ENCODE measurements at regions not wholly inside any gene's neighbourhood (a gene's known extent, or its start where the extent isn't known, plus 50 kb on each side); places are given as distances from the start of the nearest gene placed in this dataset.

DNA sequence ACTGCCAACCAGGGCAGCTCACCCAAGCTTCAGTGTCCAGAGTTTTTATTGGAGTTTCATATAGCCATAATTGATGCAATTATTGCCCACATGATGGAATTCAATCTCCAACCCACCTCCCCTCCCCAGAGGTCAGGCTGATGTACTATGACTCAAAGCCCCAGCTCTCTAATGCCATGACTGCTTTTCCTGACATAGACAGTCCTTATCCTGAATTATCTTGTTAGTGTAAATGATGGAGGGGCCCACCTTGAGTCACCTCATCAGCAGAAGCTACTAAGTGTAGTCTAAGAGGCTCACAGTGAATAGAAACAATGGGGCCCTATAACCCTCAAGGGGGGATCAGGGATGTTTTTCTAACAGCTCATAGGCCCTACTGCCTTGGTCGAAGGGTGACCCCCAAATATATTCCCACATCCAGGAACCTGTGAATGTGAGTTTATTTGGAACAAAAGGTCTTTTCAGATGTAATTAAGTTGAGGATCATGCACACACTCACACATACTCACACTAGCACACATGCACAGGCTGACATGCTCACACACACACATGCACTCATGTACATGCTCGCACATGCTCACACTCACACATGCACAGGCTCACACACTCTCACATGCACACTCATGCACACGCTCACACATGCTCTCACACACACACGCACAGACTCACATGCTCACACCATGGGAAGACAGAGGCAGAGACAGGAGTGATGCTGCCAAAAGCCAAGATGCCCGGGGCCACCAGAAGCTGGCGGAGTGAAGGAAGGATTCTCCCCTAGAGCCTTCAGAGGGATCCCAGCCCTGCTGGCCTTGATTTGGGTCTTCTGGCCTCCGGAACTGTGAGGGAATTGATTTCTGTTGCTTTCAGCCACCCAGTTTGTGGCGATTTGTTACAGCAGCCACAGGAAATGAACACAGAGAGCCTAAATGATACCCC, 131.2 kb upstream of the SMAD3 start:
- no peak for DNase-seq

GRCh38 chr15:66934868-66935520, 130.4 kb upstream of the SMAD3 start:
- DNase-seq = no peak

GRCh38 chr15:66935688-66936087, 129.7 kb upstream of the SMAD3 start:
- DNase-seq = no peak

GRCh38 chr15:66936109-66936860, 129.1 kb upstream of the SMAD3 start:
- no peak for DNase-seq

DNA sequence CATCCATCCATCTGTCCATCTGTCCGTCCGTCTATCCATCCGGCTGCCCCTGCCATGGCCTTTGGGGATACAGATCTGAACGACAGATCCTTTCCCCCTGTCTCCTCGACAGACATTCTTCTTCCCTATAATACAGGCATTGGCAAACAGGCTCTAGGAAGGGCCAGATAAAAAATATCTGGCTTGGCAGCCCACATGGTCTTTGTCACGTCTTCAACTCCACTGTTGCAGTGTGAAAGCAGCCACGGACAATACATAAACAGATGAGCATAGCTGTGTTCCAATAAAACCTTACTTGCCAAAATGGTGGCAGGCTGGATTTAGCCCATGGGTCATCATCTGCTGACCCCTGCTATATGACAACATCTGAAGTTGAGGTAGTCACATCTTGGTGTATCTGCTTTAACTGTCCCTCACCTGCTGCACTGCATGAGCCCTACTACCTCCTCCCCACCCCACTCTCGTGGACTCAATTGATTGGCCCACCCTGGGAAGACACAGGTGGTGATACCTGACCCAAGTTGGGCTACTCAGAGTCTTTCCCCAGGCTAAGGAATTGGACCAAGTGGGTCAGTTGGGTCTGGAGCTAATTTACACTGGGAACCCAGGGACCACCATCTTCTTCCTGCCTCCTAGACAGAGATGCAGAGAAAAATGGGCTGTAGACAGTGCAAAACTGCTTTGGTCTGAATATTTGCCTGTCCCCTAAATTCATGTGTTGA, 128.4 kb upstream of the SMAD3 start:
- DNase-seq = no peak

- DNase-seq = no peak
Observed at GRCh38 chr15:66937588-66937987, 127.8 kb upstream of the SMAD3 start.

DNA sequence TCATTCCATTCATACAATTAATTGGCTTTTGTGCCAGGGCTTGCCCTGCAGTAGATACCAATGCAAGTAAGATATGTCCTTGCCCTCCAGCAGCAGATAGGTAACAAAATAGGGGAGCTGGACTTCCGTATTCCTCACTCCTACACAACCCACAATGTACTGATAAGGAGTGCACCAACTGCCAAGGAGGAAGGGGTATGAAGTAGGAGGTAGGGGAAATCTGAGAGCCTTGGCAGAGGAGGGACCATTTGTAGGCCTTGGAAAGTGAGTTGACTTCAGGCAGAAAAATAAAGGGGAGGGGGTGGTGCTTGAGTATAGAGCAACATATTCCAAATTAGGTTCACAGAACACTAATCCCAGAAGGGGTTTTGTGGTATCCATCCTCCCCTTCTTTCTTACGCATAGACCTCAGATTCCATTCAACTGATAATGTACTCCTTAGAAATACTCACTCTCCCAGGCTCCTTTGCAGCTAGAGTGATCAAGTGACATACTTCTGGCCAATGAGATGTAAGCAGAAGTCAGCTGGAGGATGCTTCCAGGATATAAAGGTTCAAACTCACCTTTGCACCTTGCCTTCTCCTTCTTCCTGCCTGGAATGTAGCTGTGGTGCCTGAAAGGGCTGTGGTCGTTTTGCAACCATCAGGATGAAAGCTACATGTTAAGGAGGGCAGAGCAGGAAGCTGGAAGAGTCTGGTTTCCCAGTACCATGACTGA, 127.1 kb upstream of the SMAD3 start:
- no peak for DNase-seq

GRCh38 chr15:66939016-66939415, 126.4 kb upstream of the SMAD3 start:
- DNase-seq = no peak

GRCh38 chr15:66939451-66940023, 125.9 kb upstream of the SMAD3 start:
- DNase-seq = no peak

- no peak for DNase-seq
Observed at GRCh38 chr15:66940368-66940767, 125.0 kb upstream of the SMAD3 start.

DNA sequence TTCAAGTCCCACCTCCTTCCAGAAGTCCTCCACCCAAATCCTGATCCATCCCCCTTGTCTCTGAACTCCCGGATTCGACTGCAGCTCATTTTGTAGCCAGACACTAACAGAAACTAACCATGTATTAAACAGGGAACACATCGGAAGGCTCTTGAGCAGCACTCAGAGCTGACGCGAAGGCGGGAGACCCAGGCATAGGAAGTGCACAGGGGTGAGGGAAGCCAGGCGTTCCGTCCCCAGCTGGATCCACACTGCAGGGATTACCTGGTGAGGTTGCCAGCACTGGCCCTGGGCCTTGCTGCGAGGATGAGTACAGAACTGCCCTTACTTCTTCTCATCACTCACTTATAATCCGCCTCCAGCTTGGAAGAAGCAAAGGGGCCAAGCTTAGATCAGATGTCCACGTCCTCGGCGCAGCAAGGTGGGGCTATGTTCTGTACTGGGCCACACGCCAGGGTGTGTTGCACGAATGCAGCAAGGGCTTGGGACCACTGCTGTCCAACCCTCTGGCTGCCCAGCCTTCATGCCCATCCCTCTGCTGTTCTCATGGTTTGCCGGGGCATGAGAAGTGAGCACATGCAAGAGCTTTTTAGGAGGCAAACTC, 124.2 kb upstream of the SMAD3 start:
- DNase-seq = no peak

- DNase-seq = no peak
Observed at GRCh38 chr15:66941791-66942190, 123.6 kb upstream of the SMAD3 start.

DNA sequence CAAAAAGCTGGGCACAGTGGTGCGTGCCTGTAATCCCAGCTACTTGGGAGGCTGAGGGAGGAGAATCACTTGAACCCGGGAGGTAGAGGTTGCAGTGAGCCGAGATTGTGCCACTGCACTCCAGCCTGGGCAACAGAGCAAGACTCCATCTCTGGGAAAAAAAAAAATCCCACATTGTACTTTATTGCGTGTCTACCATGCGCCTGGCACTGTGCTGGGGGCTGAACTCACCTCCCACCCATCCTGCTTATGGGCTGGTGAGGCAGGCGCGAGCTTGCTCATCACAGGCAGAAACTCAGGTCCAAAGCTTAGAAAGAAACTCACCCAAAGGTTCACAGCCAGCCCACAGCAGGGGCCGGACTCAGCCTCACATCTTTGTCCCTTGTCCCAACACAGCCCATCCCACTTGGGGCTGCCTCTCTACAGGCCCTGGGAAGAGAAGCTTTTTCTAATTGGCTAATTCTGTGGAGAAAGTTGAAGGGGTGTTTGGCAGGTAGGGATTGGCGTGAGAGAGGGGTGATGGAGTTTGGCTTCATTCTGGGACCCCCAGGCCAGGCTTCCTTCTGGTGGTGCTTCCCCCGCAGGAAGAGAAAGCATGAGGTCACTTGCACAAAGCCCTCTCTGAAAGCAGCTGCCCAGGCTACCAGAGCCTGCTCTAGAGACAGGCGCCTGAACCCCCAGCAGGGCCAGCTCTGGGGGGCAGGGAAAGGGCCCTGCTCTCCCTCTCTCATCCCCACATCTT, 122.6 kb upstream of the SMAD3 start:
- no peak for DNase-seq

- DNase-seq = no peak
Observed at GRCh38 chr15:66943456-66944095, 121.8 kb upstream of the SMAD3 start.

DNA sequence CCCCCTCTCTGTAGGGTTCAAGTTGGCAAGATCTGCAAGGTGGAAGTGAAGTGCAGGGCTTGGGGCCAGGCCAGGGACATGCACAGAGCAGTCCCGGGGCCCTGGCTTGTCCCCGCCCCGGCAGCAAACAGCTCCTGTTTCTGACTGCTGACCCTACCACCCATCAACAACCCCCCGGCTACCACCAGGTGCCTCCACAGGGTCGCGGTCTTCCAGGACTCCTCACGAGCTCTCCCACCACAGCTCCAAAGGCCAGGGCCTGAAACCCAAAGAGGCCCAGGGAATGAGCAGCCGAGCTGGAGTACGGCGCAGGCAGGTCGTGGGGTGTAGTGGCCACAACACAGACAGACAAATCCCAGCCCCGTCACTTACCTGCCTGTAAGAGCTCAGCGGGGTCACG, 121.3 kb upstream of the SMAD3 start:
- DNase-seq = no peak

DNA sequence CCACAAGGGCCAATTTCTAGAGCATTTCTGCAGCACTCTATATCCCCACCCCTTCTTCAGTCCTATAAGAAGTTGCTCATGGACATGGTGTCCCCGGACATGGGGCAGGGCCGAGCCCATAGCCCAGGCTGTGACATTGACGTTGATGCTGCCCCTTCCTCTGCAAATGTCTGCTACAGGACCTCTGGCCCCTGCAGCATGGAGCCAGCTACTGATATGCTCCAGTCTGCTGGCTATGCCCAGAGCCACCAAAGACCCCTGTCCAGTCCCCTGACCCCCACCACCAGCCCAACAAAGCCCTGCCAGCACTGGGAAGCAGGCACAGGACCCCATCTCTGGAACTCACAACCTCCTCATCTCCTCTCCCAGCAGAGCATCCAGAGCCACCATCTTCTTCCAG, 120.1 kb upstream of the SMAD3 start:
- no peak for DNase-seq

GRCh38 chr15:66945842-66946241, 119.6 kb upstream of the SMAD3 start:
- no peak for DNase-seq

DNA sequence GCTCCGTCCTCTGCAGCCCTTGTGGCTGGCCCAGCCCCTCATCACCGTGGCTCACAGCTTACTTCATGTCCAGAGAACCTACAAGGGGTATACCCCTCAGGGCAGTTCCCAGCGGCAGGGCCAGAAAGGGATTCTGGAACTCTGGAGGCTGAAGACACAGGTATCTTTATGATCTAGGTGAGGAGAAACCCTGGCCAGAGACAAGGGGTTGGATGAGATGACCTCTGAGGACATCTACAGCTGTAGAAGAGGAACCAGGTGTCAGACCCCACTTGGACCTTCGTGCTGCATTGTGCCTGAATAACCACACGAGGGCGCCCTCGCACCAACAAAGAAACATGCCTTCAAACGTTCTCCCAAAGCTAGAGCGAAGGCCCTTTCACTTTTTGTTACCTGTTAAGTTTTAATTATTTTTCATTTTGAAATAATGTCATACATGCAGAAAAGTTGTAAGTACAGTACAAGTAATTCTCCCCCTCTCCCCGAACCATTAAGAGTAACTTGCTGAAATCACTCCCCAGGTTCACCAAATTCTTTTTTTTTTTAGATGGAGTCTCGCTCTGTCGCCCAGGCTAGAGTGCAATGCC, 118.7 kb upstream of the SMAD3 start:
- DNase-seq = peak; percentile 75

- DNase-seq = no peak
Observed at GRCh38 chr15:66947471-66947870, 117.9 kb upstream of the SMAD3 start.

- DNase-seq = no peak
Observed at GRCh38 chr15:66948294-66948693, 117.1 kb upstream of the SMAD3 start.
